ENCODE measurements at regions not wholly inside any gene's neighbourhood (a gene's known extent, or its start where the extent isn't known, plus 50 kb on each side); places are given as distances from the start of the nearest gene placed in this dataset.

- DNase-seq (ENCODE audit: low read depth), result no peak
Observed at GRCh38 chr2:121018136-121019061, 266.6 kb downstream of the TFCP2L1 start.

DNA sequence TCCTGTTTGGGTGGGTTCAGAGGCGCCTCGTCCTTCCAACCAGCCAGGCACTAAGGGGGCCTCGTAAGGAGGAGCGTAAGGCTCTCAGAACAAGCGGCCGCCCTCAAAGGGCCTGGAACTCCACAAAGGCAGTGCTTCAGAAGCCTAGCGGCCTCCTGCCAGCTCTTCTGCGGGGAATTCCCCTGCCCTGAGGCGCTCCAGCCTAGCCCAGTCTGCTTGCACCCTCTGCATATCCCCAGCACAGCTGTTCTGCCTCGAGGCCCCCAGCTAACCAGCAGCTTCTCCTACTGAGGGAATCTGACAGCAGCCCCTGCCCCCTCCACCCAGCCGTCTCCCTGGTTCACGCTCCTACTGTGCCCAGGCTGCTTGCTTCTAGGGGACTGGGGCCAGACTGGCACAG is 265.9 kb downstream of the TFCP2L1 start:
- peak; percentile 64 for DNase-seq (ENCODE audit: low read depth)

- DNase-seq (ENCODE audit: low read depth), result no peak
Observed at GRCh38 chr2:121019756-121020155, 265.2 kb downstream of the TFCP2L1 start.

DNA sequence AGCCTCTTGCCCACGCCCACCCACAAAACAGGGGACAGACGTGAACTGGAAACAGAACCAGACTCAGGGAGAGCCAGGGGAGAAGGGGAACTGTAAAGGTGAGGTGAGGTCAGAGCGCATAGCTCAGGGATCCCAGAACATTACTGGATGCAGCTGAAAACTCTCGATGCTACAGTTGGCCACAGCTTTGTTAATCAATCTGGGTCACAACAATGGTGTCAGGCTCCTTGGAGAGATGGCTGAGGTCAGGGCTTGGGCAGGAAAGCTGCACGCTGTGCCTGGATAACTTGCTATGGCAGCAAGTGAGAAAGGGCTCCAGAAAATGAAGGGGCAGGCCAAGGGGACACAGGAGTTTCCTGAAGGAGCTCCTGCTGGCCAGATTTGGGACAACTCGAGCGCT is 263.3 kb downstream of the TFCP2L1 start:
- no peak for DNase-seq (ENCODE audit: low read depth)

- no peak for DNase-seq (ENCODE audit: low read depth)
Observed at GRCh38 chr2:121028577-121028976, 256.4 kb downstream of the TFCP2L1 start.

DNA sequence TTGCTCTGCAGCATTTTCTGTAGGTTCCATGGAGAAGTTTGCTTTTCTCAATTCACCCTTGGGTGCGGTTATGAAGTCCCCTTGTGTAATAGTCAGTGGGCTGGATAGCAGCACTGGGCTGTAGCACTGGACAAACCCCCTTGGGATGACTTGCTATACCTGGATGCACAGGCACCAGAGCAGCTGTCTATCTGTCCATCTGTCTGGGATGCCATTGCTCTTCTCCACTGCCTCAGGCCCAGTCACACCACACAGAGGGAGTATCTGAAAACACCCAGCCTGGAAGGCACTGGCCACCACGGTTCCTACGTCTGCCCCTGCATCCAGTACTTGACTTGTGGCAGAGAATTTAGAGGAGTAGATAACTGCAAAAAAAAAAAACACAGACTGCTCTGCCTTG is 254.5 kb downstream of the TFCP2L1 start:
- no peak for DNase-seq (ENCODE audit: low read depth)

GRCh38 chr2:121031568-121032340 is 253.2 kb downstream of the TFCP2L1 start:
- DNase-seq (ENCODE audit: low read depth), result no peak

DNA sequence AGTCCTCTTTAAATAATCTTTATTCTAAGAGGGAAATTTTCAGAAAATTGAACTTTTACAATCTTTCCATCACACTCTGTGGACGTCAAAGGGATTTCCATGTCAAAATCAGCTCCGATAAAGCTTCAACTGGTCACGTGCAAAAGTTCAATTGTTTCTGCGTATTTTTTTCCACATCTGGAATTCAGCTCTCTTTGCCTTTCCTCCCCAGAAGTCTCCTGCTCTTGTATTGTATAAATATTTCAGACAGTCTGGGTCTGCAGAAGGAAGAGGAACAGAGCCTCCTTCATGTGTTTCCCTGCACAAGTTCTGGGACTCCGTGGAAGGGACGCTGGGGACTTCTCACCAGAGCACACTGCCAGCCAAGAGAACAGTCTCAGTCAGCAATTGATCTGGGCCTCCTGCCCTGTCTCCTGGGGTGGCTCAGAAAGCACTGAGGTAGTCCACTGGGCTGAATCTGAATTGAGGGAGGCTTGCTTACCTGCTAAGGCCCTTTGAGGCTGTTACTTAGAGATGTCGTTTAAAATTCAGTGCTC is 251.5 kb downstream of the TFCP2L1 start:
- no peak for DNase-seq (ENCODE audit: low read depth)

GRCh38 chr2:121034551-121034950 is 250.5 kb downstream of the TFCP2L1 start:
- DNase-seq (ENCODE audit: low read depth), result no peak

DNA sequence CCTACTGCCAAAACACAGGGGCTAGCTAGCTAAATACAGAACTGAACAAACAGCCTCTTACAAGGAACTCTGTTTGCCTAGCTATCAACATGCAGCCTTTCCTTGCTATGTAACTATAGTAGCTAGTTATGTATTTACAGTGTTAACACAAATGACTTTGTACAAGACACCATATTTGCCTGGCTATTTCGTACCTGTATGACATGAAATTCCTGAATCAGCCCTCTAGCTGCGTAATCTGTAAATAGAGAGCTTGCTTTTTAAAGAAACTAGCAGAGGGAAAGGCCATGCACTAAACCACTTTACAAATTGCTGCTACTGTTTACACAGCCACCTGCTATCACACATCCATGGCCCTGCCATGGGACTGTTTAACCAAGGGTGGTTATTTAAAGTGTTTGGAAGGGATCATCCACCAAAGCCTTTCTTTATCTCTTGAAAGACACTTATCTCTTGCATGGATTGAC is 248.7 kb downstream of the TFCP2L1 start:
- DNase-seq (ENCODE audit: low read depth), result no peak

DNA sequence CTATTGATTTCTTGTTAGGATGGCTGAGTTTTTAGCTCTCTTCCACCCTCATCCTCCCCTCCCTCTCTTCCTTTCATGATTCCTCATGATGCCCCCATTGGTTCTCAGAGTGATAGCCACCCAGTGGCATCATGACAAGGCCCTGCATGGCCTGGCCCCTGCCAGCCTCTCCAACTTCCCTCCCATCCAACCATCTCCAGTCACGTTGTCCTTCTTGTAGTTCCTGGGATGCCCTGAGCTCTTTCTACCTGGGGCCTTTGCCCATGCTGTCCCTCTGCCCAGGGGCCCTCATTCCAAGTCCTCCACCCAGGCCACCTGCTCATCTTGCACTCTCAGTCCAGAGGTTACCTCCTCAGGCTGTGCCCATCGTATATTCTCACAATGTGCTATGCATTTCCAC is 247.5 kb downstream of the TFCP2L1 start:
- no peak for DNase-seq (ENCODE audit: low read depth)

GRCh38 chr2:121038031-121038430 is 247.0 kb downstream of the TFCP2L1 start:
- DNase-seq (ENCODE audit: low read depth), result no peak

GRCh38 chr2:121038431-121038830 is 246.6 kb downstream of the TFCP2L1 start:
- DNase-seq (ENCODE audit: low read depth), result no peak

DNA sequence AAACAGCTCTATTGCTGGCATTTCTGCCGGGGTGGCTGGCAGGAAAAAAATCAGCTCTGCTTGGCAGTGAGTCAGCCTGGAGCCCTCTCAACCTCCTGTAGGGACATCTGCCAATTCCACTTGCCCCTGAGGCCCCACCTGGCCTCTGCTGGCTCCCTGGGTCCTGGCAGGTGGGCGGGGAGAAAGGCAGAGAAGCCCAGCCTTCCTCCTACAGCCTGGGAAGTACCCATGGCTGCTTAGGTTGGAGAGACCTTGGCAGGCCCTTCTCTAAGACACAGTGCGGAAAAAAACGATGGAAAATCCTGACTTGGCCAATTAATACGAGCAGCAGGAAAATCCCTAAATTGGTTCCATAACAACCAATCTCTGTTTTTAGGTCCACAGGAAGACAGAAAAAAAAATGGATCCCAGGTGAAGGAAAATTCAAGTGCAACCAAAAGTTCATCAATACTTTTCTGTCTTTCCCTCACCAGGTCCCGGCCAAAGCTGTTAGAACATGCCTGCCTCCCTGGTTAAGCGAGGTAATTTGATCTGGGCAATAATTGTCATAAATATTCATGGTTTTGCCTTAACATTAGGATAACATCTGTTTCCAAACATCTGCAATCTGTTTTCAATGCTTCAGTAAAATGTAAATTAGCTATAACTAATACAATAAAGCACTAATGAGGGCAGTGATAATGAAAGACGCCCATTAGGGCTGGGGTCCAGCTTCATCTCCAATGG is 245.9 kb downstream of the TFCP2L1 start:
- peak; percentile 30 for DNase-seq (ENCODE audit: low read depth)

- no peak for DNase-seq (ENCODE audit: low read depth)
Observed at GRCh38 chr2:121039679-121040078, 245.3 kb downstream of the TFCP2L1 start.

- DNase-seq (ENCODE audit: low read depth), result no peak
Observed at GRCh38 chr2:121041516-121041915, 243.5 kb downstream of the TFCP2L1 start.

DNA sequence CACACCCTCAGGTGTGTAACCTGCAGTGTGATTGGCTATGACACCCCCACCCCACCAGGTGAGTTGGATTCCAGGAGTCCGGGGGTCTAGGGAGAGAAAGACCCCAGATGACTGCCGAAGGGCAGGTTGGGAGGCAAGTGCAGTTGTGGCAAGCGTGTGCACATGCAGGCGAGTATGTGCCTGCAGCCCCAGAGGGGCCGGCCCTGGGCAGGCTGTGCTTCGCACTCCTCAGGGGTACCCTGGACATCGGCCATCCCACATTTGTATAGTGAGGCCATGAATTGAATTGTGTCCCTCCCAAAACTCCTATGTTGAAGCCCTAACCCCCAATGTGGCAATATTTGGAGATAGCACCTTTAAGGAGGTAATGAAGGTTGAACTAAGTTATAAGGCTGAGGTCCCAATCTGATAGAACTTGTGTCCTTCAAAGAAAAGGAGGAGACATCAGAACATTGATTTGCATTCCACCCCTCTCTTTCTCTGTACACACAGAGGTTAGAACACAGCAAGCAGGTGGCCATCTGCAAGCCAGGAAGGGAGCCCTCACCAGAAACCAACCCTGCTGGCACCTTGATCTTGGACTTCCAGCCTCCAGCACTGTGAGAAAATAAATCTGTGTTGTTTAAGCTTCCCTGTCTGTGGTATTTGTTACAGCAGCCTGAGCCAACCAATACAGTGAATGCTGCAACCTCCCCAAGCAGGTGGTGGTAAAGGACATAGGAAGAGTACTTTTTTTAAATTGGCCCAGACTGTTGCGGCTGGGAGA is 241.8 kb downstream of the TFCP2L1 start:
- no peak for DNase-seq (ENCODE audit: low read depth)

DNA sequence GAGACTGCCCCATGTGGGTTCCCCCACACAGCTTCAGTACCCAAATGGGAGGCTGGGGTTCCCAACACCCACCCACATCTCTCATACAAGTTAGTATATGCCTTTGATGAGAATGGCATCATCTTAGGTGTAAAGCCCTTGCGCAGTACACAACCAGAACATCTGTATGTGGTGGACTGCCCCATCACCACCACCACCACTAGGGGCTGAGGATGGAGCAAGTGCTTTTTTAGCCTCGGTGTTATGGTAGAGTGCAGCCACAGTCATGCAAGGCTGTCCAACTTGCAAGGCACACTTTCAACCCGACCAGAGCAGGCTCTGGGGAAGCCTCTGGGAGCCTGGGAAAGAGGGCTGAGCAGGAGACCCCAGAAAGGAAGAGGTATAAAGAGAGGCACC is 241.2 kb downstream of the TFCP2L1 start:
- no peak for DNase-seq (ENCODE audit: low read depth)

DNA sequence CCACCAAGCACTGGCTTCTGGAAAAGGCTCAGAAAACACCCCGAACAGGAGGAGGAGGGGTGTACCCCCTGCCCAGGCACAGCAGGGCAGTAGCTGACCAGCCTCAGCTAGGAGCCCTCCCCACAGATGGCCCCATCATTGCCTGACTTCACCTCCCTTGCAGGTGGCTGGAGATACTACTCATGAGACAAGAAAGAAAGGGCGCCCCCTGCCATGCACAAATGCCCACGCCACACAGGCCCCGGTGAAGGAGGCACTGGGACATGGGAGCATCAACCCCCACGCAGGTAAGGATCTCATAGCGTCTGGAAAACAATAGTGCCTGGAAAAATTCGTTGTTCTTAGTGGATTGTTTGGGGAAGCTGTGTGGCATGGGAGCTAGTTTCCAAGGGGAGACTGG is 240.6 kb downstream of the TFCP2L1 start:
- no peak for DNase-seq (ENCODE audit: low read depth)

DNA sequence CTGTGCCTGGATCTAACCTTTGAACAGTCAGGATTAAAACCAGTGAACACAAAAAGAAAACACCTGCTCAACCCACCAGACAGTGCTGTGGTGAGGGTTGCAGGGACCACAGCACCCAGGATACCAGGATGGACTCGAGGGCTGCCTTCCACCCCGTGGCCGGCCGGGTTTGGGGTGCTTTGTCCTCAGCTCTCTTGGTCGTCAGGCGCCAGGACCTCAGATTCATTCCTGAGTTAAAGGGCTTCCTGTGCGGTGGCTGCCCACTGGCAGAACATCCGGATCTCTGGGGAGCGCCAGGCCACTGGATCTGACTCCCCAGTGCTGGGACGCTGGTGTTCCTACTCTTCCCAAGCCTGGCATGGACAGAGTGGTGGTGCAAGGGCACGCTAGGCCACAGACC is 239.8 kb downstream of the TFCP2L1 start:
- no peak for DNase-seq (ENCODE audit: low read depth)

DNA sequence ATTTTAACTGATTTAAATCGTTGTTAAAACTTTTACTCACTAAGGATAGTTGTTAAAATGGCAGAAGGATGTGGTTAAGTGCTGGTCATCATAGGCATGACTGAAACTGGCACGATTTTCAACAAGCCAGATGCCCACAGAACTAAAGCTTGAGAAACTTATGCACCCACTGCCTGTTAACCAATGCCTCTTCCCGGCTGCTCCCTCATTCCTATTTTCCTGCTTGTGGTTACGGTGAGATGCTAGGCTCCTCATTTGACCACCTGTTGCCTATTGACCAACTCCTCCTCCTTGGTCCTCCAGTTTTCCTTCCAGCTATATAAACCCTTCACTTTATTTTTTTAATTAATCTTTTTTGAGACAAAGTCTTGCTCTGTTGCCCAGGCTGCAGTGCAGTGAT is 238.7 kb downstream of the TFCP2L1 start:
- peak; percentile 66 for DNase-seq (ENCODE audit: low read depth)
